ENCODE measurements at regions not wholly inside any gene's neighbourhood (a gene's known extent, or its start where the extent isn't known, plus 50 kb on each side); places are given as distances from the start of the nearest gene placed in this dataset.
"Not testable (repeated sequence)": the region's sequence is repeated elsewhere in the genome, so short reads cannot be mapped to it uniquely, and the experiment has no call there.

DNA sequence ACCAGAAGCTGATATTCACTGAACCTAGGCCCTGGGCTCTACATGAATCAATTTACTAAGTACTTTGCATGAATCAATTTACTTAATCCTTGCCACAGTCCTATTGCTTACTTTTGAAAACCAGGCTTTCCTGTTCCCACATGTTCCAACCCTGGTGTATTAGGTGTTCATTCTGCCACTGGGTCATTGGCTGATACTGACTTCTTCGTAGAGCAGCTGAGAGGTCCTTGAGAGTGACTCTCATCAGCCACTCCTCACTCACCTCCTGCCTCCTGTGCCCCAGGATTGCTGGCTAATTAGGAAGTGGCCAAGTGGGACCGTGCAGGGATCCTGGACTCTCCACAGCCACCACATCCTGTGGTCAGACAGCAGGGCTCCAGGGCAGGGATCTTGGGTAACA lies 109.5 kb upstream of the CXorf66 start:
- DNase-seq (ENCODE audit: low read depth, low spot score) = not testable (repeated sequence)

DNA sequence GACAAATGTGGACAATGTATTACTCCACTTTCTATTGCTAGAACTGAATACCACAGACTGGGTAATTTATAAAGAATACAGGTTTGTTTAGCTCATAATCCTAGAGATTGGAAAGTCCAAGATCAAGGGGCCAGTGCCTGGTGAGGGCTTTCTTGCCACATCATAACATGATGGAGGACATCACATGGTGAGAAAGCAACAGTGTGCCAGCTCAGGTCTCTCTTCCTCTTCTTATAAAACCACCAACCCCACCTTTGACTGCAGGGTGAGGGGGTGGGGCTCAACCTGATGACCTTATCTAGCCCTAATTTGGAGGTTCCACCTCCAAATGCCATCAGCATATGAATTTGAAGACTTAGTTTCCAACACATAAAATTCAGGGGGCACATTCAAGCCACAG lies 105.7 kb upstream of the CXorf66 start:
- no peak for DNase-seq (ENCODE audit: low read depth, low spot score)

DNA sequence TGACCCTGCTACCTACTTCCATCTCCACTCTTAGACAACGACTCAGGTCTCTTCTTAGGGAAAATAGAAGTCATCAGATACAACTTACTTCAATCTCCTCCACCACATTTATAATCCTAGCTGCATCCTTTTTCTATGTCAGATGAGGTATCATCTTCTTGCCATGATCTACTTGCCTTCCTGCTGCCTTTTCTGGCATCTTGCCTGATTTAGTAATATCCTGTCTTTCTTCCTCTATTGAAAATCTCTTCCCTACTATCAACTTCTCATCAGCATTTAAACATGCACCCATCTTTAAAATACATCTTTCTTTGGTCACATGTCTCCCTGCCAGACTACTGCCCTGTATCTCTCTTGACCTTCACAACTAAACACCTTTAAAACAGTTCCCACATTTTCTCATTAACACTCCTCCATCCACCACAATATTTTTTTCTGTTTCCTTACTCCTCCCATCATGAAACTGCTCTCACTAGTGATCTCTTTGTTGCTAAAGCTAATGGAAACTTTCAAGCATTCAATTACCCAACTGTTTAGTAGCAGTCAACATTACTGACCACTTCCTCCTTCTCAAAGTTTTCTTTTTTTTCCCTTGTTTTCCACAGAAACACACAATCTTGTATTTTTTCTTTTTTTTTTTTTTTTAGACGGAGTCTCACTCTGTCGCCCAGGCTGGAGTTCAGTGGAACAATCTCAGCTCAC lies 100.8 kb upstream of the CXorf66 start:
- no peak for DNase-seq (ENCODE audit: low read depth, low spot score)

DNA sequence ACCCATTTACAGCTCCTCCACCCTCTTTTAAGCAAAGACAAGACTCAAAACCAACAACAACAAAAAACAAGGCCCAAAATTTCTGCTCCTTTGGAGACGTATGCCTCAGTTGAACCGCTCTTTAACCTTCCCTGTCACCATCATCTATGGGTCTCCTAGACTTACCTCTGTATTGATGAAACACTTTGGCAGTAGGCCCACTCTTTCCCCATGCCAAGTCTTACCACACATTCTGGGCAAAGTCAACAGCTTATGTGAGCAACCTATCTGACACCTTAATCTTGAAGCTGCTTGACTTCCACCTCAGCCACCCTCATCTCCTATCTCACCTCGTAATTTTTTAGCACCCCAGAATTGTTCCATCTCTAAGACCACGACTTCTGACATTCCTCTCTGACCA lies 99.7 kb upstream of the CXorf66 start:
- DNase-seq (ENCODE audit: low read depth, low spot score) = no peak

DNA sequence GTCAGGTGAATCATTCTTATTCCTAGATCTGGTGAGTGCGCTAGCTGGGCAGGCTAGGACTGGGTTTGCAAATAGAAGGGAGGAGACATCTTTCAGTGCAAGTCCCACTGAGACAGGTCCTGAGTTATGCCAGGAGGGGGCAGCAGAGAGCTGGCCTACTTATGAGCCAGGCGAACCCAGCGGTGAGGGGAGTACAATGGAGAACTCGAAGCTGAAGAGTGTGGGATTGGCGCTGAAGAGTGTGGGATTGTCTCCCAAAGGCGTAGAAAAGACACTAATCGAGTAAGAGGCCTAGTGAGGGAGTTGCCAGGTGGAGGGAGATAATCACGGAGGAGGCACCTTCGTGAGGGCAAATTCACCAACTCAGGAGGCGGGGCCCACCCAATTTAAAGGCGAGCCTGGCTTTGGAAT lies 91.7 kb upstream of the CXorf66 start:
- DNase-seq (ENCODE audit: low read depth, low spot score) = peak; percentile 86

DNA sequence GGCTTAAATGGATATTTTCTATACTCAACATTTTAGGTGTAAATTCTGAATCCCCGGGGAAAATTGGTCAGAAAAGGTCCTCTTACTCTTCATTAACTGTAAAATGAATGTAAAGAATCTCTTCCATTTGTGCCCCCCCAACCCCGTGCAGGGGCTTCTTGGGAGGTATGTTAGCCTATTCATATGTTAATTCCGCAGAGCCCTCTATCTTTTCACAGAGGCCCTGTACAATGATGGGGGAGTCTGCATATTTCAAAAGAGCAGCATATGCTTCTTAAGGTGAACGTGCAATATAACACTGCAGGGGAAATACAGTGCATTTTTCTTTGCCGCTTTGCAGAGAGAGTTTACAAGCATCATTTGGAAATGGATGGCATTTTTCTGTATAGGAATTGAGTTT lies 88.5 kb upstream of the CXorf66 start:
- DNase-seq (ENCODE audit: low read depth, low spot score) = no peak

DNA sequence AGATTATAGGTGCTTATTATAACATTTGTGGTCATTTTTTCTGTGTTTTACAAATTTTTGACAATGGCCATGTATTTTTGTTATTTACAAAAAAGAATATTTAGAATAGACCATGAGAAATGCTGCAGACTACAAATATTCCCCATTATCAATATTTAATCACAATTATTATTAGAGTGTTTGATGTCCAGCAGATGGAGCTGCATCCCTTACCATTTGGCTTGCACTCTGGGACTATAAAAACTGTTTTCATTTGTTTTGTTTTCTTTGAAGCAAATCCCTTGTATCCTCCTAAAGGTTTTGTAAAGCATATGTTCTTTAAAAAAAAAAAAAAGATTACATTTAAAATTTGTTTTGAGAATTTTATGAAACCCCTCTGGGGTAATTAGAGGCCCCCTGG lies 85.6 kb upstream of the CXorf66 start:
- peak; percentile 40 for DNase-seq (ENCODE audit: low read depth, low spot score)

DNA sequence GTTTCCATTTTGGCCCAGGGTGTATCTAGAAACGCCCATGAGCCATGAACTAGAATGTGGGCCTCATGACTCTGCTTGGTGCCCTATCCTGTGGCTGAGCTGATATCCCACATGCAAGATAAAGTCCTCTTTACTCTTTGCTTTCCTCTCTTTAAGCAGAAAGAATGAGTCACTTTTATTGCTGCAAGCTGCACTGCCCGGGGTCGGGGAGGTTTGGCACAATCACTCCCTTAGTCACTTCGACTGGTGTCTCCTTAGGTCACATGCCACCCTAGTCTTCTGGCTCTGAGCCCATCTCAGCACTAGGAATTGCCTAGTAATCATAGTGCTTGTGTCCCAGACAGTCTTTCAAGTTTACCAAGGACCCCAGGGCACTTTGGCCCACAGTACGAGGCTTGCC lies 75.1 kb upstream of the CXorf66 start:
- peak; percentile 59 for DNase-seq (ENCODE audit: low read depth, low spot score)

DNA sequence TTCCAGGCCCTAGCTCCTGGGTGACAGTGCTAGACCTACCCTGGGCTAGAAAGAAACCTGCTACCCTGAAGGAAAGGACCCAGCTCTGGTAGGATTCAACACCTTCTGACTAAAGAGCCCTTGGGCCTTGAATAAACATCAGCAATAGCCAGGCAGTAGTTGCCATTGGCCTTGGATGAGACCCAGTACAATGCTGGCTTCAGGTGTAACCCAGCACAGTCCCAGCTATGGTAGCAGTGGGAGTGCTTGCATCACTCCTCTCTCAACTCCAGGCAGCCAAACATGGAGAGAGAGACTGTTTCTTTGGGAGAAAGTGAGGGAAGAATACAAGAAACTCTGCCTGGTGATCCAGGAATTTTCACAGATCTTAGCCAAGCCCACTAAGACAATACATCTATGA lies 73.5 kb upstream of the CXorf66 start:
- DNase-seq (ENCODE audit: low read depth, low spot score) = no peak

DNA sequence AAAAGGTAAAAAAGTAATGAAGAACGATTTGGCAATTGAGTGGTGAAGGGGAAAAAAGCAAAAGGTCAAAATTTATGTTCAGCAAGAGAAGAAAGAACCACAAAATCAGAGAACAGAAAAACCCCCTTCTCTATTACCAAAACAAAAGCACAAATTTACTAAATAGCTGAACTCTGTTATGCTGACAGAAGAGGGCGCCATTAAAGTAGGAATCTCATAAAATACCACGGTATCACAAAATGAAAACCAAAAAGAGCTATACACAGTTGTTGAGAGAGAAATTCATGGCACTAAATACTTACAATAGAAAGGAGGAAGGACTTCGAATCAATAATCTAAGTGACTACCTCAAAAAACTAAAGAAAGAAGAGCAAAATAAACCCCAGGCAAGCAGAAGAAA lies 69.6 kb upstream of the CXorf66 start:
- DNase-seq (ENCODE audit: low read depth, low spot score) = peak; percentile 27

DNA sequence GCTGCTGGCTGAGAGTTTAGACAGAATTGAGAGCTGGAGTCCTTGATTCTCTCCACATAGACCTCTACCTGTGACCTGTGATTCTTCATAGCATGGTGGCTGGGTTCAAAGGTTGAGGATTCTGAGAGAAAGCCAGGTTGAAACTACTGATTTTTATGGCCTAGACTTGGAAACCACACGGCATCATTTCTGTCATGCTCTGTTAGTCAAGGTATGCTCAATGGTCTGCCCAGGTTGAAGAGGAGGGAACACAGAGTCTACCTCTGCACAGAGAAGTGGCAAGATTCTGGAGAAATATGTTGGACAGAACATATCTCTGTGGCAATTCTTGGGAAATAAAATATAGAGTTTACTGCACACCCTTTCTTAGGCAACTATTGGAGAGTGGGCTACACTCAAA lies 57.2 kb upstream of the CXorf66 start:
- no peak for DNase-seq (ENCODE audit: low read depth, low spot score)

DNA sequence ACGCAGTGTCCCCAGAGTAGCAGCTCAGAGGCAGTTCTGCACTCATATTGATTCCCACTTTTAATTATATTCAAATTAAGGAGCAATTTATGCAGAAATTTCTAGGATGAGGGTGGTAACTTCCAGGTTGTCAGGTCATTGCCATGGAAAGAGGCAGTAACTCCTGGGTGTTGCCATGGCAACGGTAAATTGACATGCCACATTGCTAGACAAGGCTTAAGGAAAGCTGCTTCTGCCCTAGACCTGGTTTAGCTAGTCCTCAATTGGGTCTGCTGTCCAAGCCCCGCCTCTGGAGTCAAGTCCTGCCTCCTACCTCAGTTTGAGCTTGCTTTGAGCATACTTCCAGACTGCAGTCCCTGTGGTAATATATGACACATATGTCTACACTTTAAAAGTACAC lies 53.8 kb upstream of the CXorf66 start:
- not testable (repeated sequence) for DNase-seq (ENCODE audit: low read depth, low spot score)
